ENCODE measurements at regions not wholly inside any gene's neighbourhood (a gene's known extent, or its start where the extent isn't known, plus 50 kb on each side); places are given as distances from the start of the nearest gene placed in this dataset.

DNA sequence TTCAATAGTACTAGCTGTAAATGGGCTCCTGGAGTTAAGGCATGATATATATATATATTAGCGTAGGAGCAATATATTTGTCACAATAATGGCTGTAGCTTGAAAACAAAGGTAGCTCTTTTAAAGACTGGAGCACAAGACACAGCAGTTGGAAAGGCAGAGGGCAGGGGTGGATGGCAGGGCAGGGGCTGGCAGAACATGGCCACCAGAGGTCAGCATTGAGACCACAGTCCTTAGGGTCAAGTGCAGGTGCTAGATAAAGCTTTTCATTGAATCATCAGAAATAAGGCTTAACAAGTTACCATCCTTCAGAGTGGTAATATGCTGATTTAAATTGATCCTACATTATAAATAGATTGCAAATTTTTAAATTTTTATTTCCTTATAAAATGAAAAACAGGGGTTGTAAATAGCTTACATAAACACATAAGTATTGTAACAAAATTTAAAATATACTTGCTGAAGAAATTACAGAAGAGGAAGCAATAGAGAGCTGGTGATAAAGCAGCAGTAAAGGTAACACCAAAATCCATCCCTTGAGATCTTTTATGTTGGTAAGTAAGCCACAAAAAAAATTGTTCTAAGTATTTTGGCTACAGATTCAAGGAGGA lies 161.2 kb upstream of the PIEZO2 start:
- H3K4me3 Mint-ChIP-seq, result no peak overlapping the region
- Histone ChIP-seq H3K4me1 (ENCODE audit: insufficient read depth) (no peaks in the 10 kb centered on the region; the same call in 1 of the 2 replicates), H3K9me2 (ENCODE audit: insufficient read depth) (no peaks in the 10 kb centered on the region), H3K79me2 (replicated peaks; ENCODE audit: insufficient read depth) (no peaks in the 10 kb centered on the region), H3K27ac (ENCODE audit: low read depth) (no peak overlapping the region), H3K27me3 (ENCODE audit: insufficient read depth) (no peaks in the 10 kb centered on the region), H3K36me3 (ENCODE audit: insufficient read depth) (no peaks in the 10 kb centered on the region), H3K4me3 (no peak overlapping the region), H4K20me1 (replicated peaks; ENCODE audit: insufficient read depth) (no peaks in the 10 kb centered on the region), H3K4me2 (no peak overlapping the region), H3F3A (replicated peaks; ENCODE audit: low read depth) (no peaks in the 10 kb centered on the region), H2AFZ (no peak overlapping the region)
- DNase-seq (ENCODE audit: low spot score) (peak; percentile 76), ATAC-seq (peak; percentile 98)
- peaks cover 4% of the 10 kb centered on the region; the same call in 1 of the 3 replicates for H3K9me3 Mint-ChIP-seq
- TF ChIP-seq ZNF114 (CRISPR knock-in tag; IDR thresholded peaks at IDR 0.05), result no peak
- TF ChIP-seq, protein P1, sequence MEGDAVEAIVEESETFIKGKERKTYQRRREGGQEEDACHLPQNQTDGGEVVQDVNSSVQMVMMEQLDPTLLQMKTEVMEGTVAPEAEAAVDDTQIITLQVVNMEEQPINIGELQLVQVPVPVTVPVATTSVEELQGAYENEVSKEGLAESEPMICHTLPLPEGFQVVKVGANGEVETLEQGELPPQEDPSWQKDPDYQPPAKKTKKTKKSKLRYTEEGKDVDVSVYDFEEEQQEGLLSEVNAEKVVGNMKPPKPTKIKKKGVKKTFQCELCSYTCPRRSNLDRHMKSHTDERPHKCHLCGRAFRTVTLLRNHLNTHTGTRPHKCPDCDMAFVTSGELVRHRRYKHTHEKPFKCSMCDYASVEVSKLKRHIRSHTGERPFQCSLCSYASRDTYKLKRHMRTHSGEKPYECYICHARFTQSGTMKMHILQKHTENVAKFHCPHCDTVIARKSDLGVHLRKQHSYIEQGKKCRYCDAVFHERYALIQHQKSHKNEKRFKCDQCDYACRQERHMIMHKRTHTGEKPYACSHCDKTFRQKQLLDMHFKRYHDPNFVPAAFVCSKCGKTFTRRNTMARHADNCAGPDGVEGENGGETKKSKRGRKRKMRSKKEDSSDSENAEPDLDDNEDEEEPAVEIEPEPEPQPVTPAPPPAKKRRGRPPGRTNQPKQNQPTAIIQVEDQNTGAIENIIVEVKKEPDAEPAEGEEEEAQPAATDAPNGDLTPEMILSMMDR (conservative IDR thresholded peaks at IDR 0.05; ENCODE audit: low read depth in 2 of 2), result peak; percentile 85 to 88
- no peaks in the 10 kb centered on the region for H3K36me3 Mint-ChIP-seq (ENCODE audit: low read depth)
- peaks cover 4% of the 10 kb centered on the region; the same call in 2 of the 3 replicates for H3K4me1 Mint-ChIP-seq
- H3K27me3 Mint-ChIP-seq (ENCODE audit: insufficient read depth, low read depth, poor library complexity), result no peaks in the 10 kb centered on the region
- no peak overlapping the region for H3K27ac Mint-ChIP-seq

GRCh38 chr18:11309172-11309571 lies 159.8 kb upstream of the PIEZO2 start:
- H3K4me1 Mint-ChIP-seq, result peaks cover 13% of the 10 kb centered on the region
- no peak for TF ChIP-seq ZNF331 (CRISPR knock-in tag; IDR thresholded peaks at IDR 0.05; ENCODE audit: low read depth)
- no peak for TF ChIP-seq POLR2AphosphoS5 (IDR thresholded peaks at IDR 0.05; ENCODE audit: low read depth)
- TF ChIP-seq ZNF462 (CRISPR knock-in tag; IDR thresholded peaks at IDR 0.05), result no peak
- TF ChIP-seq, protein P1 (conservative IDR thresholded peaks at IDR 0.05; ENCODE audit: low read depth in 2 of 2), result peak in 1 of 2 experiments; percentile 49; a peak in 3 of 4 replicates
- TF ChIP-seq EZH2phosphoT487 (IDR thresholded peaks at IDR 0.05; ENCODE audit: unreplicated experiment), result no peak
- no peak for TF ChIP-seq STAT1 (IDR thresholded peaks at IDR 0.05; ENCODE audit: unreplicated experiment)
- Histone ChIP-seq H2AFZ (no peak overlapping the region), H3K27me3 (ENCODE audit: insufficient read depth) (no peaks in the 10 kb centered on the region), H4K20me1 (replicated peaks; ENCODE audit: insufficient read depth) (no peaks in the 10 kb centered on the region), H3K4me1 (ENCODE audit: insufficient read depth) (no peaks in the 10 kb centered on the region; the same call in 1 of the 2 replicates), H3F3A (replicated peaks; ENCODE audit: low read depth) (no peaks in the 10 kb centered on the region), H3K4me3 (no peak overlapping the region), H3K79me2 (replicated peaks; ENCODE audit: insufficient read depth) (no peaks in the 10 kb centered on the region), H3K4me2 (no peak overlapping the region), H3K36me3 (ENCODE audit: insufficient read depth) (no peaks in the 10 kb centered on the region), H3K9me2 (ENCODE audit: insufficient read depth) (no peaks in the 10 kb centered on the region), H3K27ac (ENCODE audit: low read depth) (no peak overlapping the region)
- no peak for ATAC-seq
- H3K27me3 Mint-ChIP-seq (ENCODE audit: insufficient read depth, low read depth, poor library complexity), result no peaks in the 10 kb centered on the region
- H3K9me3 Mint-ChIP-seq, result peaks cover 4% of the 10 kb centered on the region; the same call in 1 of the 3 replicates
- DNase-seq (ENCODE audit: low spot score), result peak; percentile 32
- H3K27ac Mint-ChIP-seq, result no peak overlapping the region
- H3K36me3 Mint-ChIP-seq (ENCODE audit: low read depth), result no peaks in the 10 kb centered on the region
- no peak overlapping the region for H3K4me3 Mint-ChIP-seq
